ENCODE measurements at regions not wholly inside any gene's neighbourhood (a gene's known extent, or its start where the extent isn't known, plus 50 kb on each side); places are given as distances from the start of the nearest gene placed in this dataset.

DNA sequence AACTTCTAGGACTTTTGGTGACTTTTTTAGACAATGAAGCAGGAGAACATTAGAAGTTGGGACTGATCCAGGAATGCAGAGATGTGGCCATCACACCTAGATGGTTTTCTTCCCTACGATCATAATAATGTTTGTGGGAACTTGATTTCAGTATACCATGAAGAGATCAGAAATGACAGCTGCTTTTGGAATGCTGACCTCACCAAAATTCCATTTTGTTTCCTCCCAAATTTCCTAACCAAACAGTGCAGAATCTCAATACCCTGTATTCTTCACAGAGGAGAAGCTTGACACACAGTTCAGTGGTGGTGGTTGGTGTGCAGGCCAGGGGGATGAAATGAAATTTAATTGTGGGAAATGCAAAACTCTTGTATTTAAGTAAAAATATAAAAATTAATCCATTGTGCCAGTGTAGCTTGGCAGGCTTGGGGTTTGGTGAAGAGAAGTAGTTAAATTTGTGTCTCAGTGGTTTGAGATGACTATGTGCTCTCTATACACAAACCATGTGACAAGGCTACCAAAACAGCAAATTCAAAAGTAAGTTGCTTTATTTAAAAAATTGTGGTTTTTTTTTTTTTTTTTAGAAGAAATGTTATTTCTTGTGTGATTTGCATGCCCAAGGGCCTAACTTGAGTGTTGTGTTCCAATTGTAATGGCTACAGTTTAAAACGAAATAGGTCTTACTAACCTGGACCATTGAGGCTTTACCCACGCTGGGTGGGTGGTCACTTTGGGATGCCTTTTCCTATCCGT is 252.4 kb downstream of the LPIN1 start:
- TF ChIP-seq TAF1 (IDR thresholded peaks at IDR 0.05; ENCODE audit: low read depth, low read length): no peak
- no peak for TF ChIP-seq PAX5 (IDR thresholded peaks at IDR 0.05; ENCODE audit: insufficient read depth, low read length, severe bottlenecking)
- no peak for TF ChIP-seq SPI1 (IDR thresholded peaks at IDR 0.05; ENCODE audit: low read depth, low read length)
- no peak for TF ChIP-seq POLR2AphosphoS5 (IDR thresholded peaks at IDR 0.05; ENCODE audit: low read depth, low read length)
- TF ChIP-seq POLR2A (IDR thresholded peaks at IDR 0.05; ENCODE audit: low read depth, low read length): no peak
- TF ChIP-seq POU2F2 (IDR thresholded peaks at IDR 0.05; ENCODE audit: low read depth, low read length): no peak
- DNase-seq (ENCODE audit: insufficient read length, low spot score): no peak
- FAIRE-seq: peak; percentile 71

GRCh38 chr2:12001621-12002020 is 255.2 kb downstream of the LPIN1 start:
- FAIRE-seq: no peak
- TF ChIP-seq TAF1 (IDR thresholded peaks at IDR 0.05; ENCODE audit: low read depth, low read length): no peak
- DNase-seq (ENCODE audit: insufficient read length, low spot score): no peak

- DNase-seq (ENCODE audit: insufficient read length, low spot score): no peak
- TF ChIP-seq POLR2AphosphoS5 (IDR thresholded peaks at IDR 0.05; ENCODE audit: low read depth, low read length) (no peak), POLR2A (IDR thresholded peaks at IDR 0.05; ENCODE audit: low read depth, low read length) (no peak), POU2F2 (IDR thresholded peaks at IDR 0.05; ENCODE audit: low read depth, low read length) (no peak), PAX5 (IDR thresholded peaks at IDR 0.05; ENCODE audit: insufficient read depth, low read length, severe bottlenecking) (no peak), TAF1 (IDR thresholded peaks at IDR 0.05; ENCODE audit: low read depth, low read length) (no peak)
- no peak for FAIRE-seq
These were observed 255.8 kb downstream of the LPIN1 start for GRCh38 chr2:12002215-12002614.

DNA sequence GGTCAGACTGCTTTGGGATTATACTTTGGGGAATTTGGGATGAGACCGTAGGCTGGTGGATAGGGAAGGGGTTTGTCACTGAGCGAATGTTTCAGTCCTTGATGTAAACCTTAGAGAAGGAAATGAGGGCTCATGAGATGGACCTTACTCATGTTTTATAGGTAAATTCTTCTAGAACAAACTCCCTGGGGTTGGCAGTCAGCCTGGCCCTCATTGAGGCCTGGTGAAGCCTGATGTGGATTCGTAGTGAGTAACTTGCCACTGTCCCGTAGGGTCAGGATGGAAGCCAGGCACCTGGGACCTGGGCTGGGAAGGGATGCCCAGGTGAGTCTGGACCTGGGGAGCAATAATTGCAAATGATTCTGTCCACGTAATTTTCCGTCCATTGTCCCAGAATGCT is 258.3 kb downstream of the LPIN1 start:
- no peak for TF ChIP-seq POLR2A (IDR thresholded peaks at IDR 0.05; ENCODE audit: low read depth, low read length)
- TF ChIP-seq SPI1 (IDR thresholded peaks at IDR 0.05; ENCODE audit: low read depth, low read length): no peak
- TF ChIP-seq POU2F2 (IDR thresholded peaks at IDR 0.05; ENCODE audit: low read depth, low read length): no peak
- no peak for TF ChIP-seq TAF1 (IDR thresholded peaks at IDR 0.05; ENCODE audit: low read depth, low read length)
- no peak for TF ChIP-seq PAX5 (IDR thresholded peaks at IDR 0.05; ENCODE audit: insufficient read depth, low read length, severe bottlenecking)
- no peak for TF ChIP-seq POLR2AphosphoS5 (IDR thresholded peaks at IDR 0.05; ENCODE audit: low read depth, low read length)
- peak; percentile 47 for FAIRE-seq
- DNase-seq (ENCODE audit: insufficient read length, low spot score): no peak

- FAIRE-seq (peak; percentile 92), DNase-seq (ENCODE audit: insufficient read length, low spot score) (no peak)
- TF ChIP-seq POLR2AphosphoS5 (IDR thresholded peaks at IDR 0.05; ENCODE audit: low read depth, low read length) (no peak), SPI1 (IDR thresholded peaks at IDR 0.05; ENCODE audit: low read depth, low read length) (no peak), POU2F2 (IDR thresholded peaks at IDR 0.05; ENCODE audit: low read depth, low read length) (peak; percentile 54; the same call in 1 of the 2 replicates), PAX5 (IDR thresholded peaks at IDR 0.05; ENCODE audit: insufficient read depth, low read length, severe bottlenecking) (no peak), POLR2A (IDR thresholded peaks at IDR 0.05; ENCODE audit: low read depth, low read length) (no peak)
These were observed 259.7 kb downstream of the LPIN1 start for GRCh38 chr2:12005886-12006681.

DNA sequence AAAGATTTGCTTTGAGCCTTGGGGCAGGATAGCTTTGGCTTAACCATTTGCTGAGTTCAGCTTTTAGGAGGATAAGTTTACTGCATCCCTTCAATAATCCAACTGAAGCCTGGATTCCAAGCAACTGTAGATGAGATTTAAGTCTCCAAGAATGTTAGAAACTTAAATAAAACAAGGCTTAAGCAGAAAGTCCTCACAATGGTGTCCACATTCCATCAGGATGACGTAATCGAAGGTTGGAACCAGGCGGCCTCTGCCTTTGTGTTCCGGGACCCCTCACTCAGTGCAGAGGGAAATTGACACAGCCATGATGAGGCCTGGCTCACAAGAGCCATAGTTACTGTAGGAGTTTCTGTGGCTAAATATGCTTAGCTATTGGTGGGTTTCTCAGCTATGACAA is 260.4 kb downstream of the LPIN1 start:
- FAIRE-seq: peak; percentile 71
- no peak for DNase-seq (ENCODE audit: insufficient read length, low spot score)
- TF ChIP-seq TAF1 (IDR thresholded peaks at IDR 0.05; ENCODE audit: low read depth, low read length) (no peak), PAX5 (IDR thresholded peaks at IDR 0.05; ENCODE audit: insufficient read depth, low read length, severe bottlenecking) (no peak), SPI1 (IDR thresholded peaks at IDR 0.05; ENCODE audit: low read depth, low read length) (no peak), POU2F2 (IDR thresholded peaks at IDR 0.05; ENCODE audit: low read depth, low read length) (no peak), POLR2AphosphoS5 (IDR thresholded peaks at IDR 0.05; ENCODE audit: low read depth, low read length) (no peak), POLR2A (IDR thresholded peaks at IDR 0.05; ENCODE audit: low read depth, low read length) (no peak)

- no peak for TF ChIP-seq TAF1 (IDR thresholded peaks at IDR 0.05; ENCODE audit: low read depth, low read length)
- no peak for TF ChIP-seq PAX5 (IDR thresholded peaks at IDR 0.05; ENCODE audit: insufficient read depth, low read length, severe bottlenecking)
- no peak for TF ChIP-seq SPI1 (IDR thresholded peaks at IDR 0.05; ENCODE audit: low read depth, low read length)
- TF ChIP-seq POU2F2 (IDR thresholded peaks at IDR 0.05; ENCODE audit: low read depth, low read length): no peak
- TF ChIP-seq POLR2AphosphoS5 (IDR thresholded peaks at IDR 0.05; ENCODE audit: low read depth, low read length): no peak
- TF ChIP-seq POLR2A (IDR thresholded peaks at IDR 0.05; ENCODE audit: low read depth, low read length): no peak
- DNase-seq (ENCODE audit: insufficient read length, low spot score): no peak
- no peak for FAIRE-seq
These were observed 260.9 kb downstream of the LPIN1 start for GRCh38 chr2:12007282-12007681.

GRCh38 chr2:12008425-12009061 is 262.1 kb downstream of the LPIN1 start:
- DNase-seq (ENCODE audit: insufficient read length, low spot score) (no peak), FAIRE-seq (peak; percentile 73)
- TF ChIP-seq SPI1 (IDR thresholded peaks at IDR 0.05; ENCODE audit: low read depth, low read length) (peak; percentile 52; the same call in 1 of the 2 replicates), POU2F2 (IDR thresholded peaks at IDR 0.05; ENCODE audit: low read depth, low read length) (0 out of 2 replicates have a peak, but pooled peaks have one; percentile 22), TAF1 (IDR thresholded peaks at IDR 0.05; ENCODE audit: low read depth, low read length) (no peak), PAX5 (IDR thresholded peaks at IDR 0.05; ENCODE audit: insufficient read depth, low read length, severe bottlenecking) (no peak), POLR2AphosphoS5 (IDR thresholded peaks at IDR 0.05; ENCODE audit: low read depth, low read length) (no peak)

DNA sequence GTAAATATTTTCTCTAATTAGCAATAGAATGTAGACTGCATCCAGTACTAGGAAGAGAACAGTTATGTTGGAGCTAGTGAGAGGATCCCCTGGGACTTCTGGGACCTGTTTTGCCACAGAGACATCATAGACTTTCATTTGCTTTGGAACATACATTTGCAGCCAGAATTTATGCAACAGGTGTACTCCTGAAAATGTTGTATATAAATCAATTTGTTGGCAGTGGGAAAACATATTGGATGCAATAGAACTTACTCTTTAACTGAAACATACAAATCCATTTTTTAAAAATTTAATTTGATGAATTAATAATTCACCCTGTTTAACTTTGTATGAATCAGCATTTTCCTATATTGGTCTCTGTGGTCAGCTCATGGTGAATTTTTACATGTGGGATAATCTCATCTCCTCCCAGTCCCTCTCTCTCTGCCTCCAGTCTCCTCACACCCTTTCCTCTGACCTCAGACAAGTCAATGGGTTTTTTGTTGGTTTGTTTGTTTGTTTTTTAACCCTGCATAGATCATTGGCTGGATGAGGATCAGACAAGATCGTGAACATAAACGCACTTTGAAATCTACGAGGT is 263.0 kb downstream of the LPIN1 start:
- DNase-seq (ENCODE audit: insufficient read length, low spot score): no peak
- TF ChIP-seq POU2F2 (IDR thresholded peaks at IDR 0.05; ENCODE audit: low read depth, low read length) (no peak), PAX5 (IDR thresholded peaks at IDR 0.05; ENCODE audit: insufficient read depth, low read length, severe bottlenecking) (no peak), POLR2A (IDR thresholded peaks at IDR 0.05; ENCODE audit: low read depth, low read length) (no peak), TAF1 (IDR thresholded peaks at IDR 0.05; ENCODE audit: low read depth, low read length) (no peak), SPI1 (IDR thresholded peaks at IDR 0.05; ENCODE audit: low read depth, low read length) (no peak), POLR2AphosphoS5 (IDR thresholded peaks at IDR 0.05; ENCODE audit: low read depth, low read length) (no peak)
- FAIRE-seq: no peak
